ENCODE measurements at regions not wholly inside any gene's neighbourhood (a gene's known extent, or its start where the extent isn't known, plus 50 kb on each side); places are given as distances from the start of the nearest gene placed in this dataset.

- H3K4me3 ChIP-seq (ENCODE audit: low read depth, low read length), result no peak overlapping the region
- DNase-seq (ENCODE audit: low read depth, low spot score), result no peak
- in situ Hi-C loops (cut with HindIII; ENCODE audit: low sequenced_read_pairs), result no loop called here
- no peak for TF ChIP-seq CTCF (IDR thresholded peaks at IDR 0.05; ENCODE audit: low read depth, low read length)
These were observed 131.0 kb downstream of the NCOR2 start for GRCh38 chr12:124436366-124436765.

- DNase-seq (ENCODE audit: low read depth, low spot score), result no peak
- TF ChIP-seq CTCF (IDR thresholded peaks at IDR 0.05; ENCODE audit: low read depth, low read length), result no peak
- H3K4me3 ChIP-seq (ENCODE audit: low read depth, low read length), result no peak overlapping the region
- in situ Hi-C loops (cut with HindIII; ENCODE audit: low sequenced_read_pairs), result no loop called here
These were observed 131.5 kb downstream of the NCOR2 start for GRCh38 chr12:124435806-124436345.

- no peak for DNase-seq (ENCODE audit: low read depth, low spot score)
- TF ChIP-seq CTCF (IDR thresholded peaks at IDR 0.05; ENCODE audit: low read depth, low read length), result no peak
- no peak overlapping the region for H3K4me3 ChIP-seq (ENCODE audit: low read depth, low read length)
- in situ Hi-C loops (cut with HindIII; ENCODE audit: low sequenced_read_pairs), result no loop called here
These were observed 132.2 kb downstream of the NCOR2 start for GRCh38 chr12:124434951-124435805.

- H3K4me3 ChIP-seq (ENCODE audit: low read depth, low read length), result no peak overlapping the region
- TF ChIP-seq CTCF (IDR thresholded peaks at IDR 0.05; ENCODE audit: low read depth, low read length), result no peak
- no peak for DNase-seq (ENCODE audit: low read depth, low spot score)
- in situ Hi-C loops (cut with HindIII; ENCODE audit: low sequenced_read_pairs), result no loop called here
These were observed 133.1 kb downstream of the NCOR2 start for GRCh38 chr12:124434354-124434753.

- no peak for TF ChIP-seq CTCF (IDR thresholded peaks at IDR 0.05; ENCODE audit: low read depth, low read length)
- DNase-seq (ENCODE audit: low read depth, low spot score), result no peak
- H3K4me3 ChIP-seq (ENCODE audit: low read depth, low read length), result no peak overlapping the region
- in situ Hi-C loops (cut with HindIII; ENCODE audit: low sequenced_read_pairs), result no loop called here
These were observed 133.5 kb downstream of the NCOR2 start for GRCh38 chr12:124433879-124434278.

GRCh38 chr12:124433147-124433874, 134.1 kb downstream of the NCOR2 start:
- DNase-seq (ENCODE audit: low read depth, low spot score), result no peak
- H3K4me3 ChIP-seq (ENCODE audit: low read depth, low read length), result no peak overlapping the region
- in situ Hi-C loops (cut with HindIII; ENCODE audit: low sequenced_read_pairs), result no loop called here
- TF ChIP-seq CTCF (IDR thresholded peaks at IDR 0.05; ENCODE audit: low read depth, low read length), result no peak
